Inflammatory macrophage treated with lipopolysaccharide for 1 hour (primary cell): ENCODE measurements at regions not wholly inside any gene's neighbourhood (a gene's known extent, or its start where the extent isn't known, plus 50 kb on each side); places are given as distances from the start of the nearest gene placed in this dataset.

Experiments used
- DNase-seq, 2 donors: peaks; one replicate each; pipeline ENCODE4 v3.0.0-alpha.2; 2020 to 2022

DNA sequence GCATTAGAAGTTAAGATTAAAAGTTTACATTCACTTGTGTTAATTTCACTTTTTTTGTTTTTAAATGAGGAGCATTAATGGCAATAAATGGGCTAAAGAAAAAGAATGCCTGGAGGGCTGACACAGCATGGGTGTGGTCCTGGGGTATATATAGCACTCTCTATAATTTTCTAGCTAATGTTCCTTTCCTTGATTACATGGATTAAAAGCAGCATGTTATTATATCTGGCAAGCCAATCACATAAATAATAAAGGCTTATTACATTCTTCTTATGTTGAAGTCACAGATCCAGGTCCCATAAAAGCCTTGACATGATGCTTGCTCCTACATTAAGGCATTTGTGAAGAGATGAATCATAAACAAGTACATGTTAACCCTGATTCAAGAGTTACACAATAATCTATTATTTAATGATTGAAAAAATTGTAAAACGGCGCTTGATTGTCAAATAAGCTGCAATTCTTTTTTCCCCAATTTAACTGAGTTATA, 91.4 kb downstream of the LYPLAL1 start:
- DNase-seq, result no peak

DNA sequence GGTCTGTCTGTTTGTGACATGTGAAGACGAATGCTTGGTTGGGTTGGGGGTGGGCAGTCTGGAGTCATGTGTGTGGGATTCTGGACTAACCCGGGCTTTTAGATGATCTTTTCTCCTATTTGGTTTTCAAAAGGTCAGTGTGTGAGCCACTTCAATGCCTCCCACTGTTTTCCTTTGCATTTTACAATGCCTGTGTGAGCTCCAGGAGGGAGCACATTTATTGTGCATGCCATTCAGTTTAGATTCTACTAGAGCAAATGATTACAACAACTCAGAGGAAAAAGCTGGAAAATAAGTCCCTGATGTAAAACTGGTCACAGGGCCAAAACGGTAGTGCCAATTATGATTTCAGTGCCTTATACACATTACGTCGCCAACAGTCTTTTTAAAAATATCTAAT, 90.9 kb downstream of the LYPLAL1 start:
- DNase-seq, result no peak
